ENCODE measurements at regions not wholly inside any gene's neighbourhood (a gene's known extent, or its start where the extent isn't known, plus 50 kb on each side); places are given as distances from the start of the nearest gene placed in this dataset.

DNA sequence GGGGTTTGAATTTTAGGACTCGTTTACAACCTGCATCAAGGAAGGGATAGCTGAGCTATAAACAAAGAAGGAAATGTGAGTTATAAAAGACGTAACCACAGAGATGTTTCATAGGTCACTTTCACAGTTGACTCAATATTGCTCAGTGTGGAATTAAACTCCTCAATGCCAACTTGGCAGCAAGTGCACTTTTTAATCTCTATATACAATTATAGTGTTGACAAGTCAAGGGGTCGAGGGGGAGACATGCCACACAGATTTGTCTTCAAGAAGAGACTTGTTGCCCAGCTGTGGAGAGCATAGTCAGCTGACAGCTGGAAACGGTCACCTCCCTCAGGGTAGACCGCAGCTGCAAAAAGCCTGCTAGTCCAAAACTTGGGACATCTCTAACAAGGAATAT, 163.4 kb upstream of the DMAC1 start:
- TF ChIP-seq POLR2A (IDR thresholded peaks at IDR 0.05) (no peak), EP300 (IDR thresholded peaks at IDR 0.05) (no peak), POLR2AphosphoS5 (IDR thresholded peaks at IDR 0.05) (no peak)
- TF ChIP-seq, protein P1, sequence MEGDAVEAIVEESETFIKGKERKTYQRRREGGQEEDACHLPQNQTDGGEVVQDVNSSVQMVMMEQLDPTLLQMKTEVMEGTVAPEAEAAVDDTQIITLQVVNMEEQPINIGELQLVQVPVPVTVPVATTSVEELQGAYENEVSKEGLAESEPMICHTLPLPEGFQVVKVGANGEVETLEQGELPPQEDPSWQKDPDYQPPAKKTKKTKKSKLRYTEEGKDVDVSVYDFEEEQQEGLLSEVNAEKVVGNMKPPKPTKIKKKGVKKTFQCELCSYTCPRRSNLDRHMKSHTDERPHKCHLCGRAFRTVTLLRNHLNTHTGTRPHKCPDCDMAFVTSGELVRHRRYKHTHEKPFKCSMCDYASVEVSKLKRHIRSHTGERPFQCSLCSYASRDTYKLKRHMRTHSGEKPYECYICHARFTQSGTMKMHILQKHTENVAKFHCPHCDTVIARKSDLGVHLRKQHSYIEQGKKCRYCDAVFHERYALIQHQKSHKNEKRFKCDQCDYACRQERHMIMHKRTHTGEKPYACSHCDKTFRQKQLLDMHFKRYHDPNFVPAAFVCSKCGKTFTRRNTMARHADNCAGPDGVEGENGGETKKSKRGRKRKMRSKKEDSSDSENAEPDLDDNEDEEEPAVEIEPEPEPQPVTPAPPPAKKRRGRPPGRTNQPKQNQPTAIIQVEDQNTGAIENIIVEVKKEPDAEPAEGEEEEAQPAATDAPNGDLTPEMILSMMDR (IDR thresholded peaks at IDR 0.05) = no peak
